Neural crest cell (in vitro differentiated cells): ENCODE measurements at regions not wholly inside any gene's neighbourhood (a gene's known extent, or its start where the extent isn't known, plus 50 kb on each side); places are given as distances from the start of the nearest gene placed in this dataset.

Source experiments
- DNase-seq: peaks from one replicate; pipeline ENCODE4 v3.0.0; 2021; ENCODE audit warnings: low read depth, mixed read lengths, low spot score
- H3K27ac Mint-ChIP-seq: one replicate; pipeline ENCODE4 v1.8.0; 2021; ENCODE audit warnings: mild to moderate bottlenecking, mixed read lengths; ENCODE audit not compliant: unreplicated experiment
- H3K27me3 Mint-ChIP-seq: 2 replicates; pipeline ENCODE4 v1.8.0; 2021; ENCODE audit warnings: low read depth, mild to moderate bottlenecking, mixed read lengths
- H3K36me3 Mint-ChIP-seq: 2 replicates; pipeline ENCODE4 v1.8.0; 2021; ENCODE audit warnings: low read depth, mild to moderate bottlenecking, mixed read lengths
- H3K4me1 Mint-ChIP-seq: 2 replicates; pipeline ENCODE4 v1.8.0; 2021; ENCODE audit warnings: mixed read lengths
- H3K4me3 Mint-ChIP-seq: one replicate; pipeline ENCODE4 v1.8.0; 2021; ENCODE audit warnings: mild to moderate bottlenecking, mixed read lengths
- H3K9me3 Mint-ChIP-seq: 2 replicates; pipeline ENCODE4 v1.8.0; 2021; ENCODE audit warnings: mixed read lengths
- CTCF ChIP-seq: fragments of 200-600 bp; sonication (generic); conservative IDR thresholded peaks from 2 replicates; pipeline ENCODE4 v1.5.0; 2021; ENCODE audit warnings: antibody characterized with exemption, mild to moderate bottlenecking

- Mint-ChIP-seq H3K27ac (no peak overlapping the region), H3K4me1 (no peaks in the 10 kb centered on the region), H3K9me3 (no peaks in the 10 kb centered on the region), H3K4me3 (no peak overlapping the region), H3K36me3 (no peaks in the 10 kb centered on the region), H3K27me3 (no peaks in the 10 kb centered on the region)
- no peak for DNase-seq
- TF ChIP-seq CTCF = no peak
These were observed 257.8 kb upstream of the IPO5 start for GRCh38 chr13:97695684-97696083.

- Mint-ChIP-seq H3K4me1 (no peaks in the 10 kb centered on the region), H3K27me3 (no peaks in the 10 kb centered on the region)
- TF ChIP-seq CTCF = no peak
These were observed 256.6 kb upstream of the IPO5 start for GRCh38 chr13:97696921-97697320.

GRCh38 chr13:97700306-97700848 lies 253.1 kb upstream of the IPO5 start:
- Mint-ChIP-seq H3K36me3 (no peaks in the 10 kb centered on the region), H3K4me1 (no peaks in the 10 kb centered on the region), H3K4me3 (no peak overlapping the region), H3K27ac (no peak overlapping the region), H3K27me3 (no peaks in the 10 kb centered on the region), H3K9me3 (no peaks in the 10 kb centered on the region)
- no peak for TF ChIP-seq CTCF
- DNase-seq = no peak

More at GRCh38 chr13:97696921-97697320, 256.6 kb upstream of the IPO5 start:
- Mint-ChIP-seq H3K27ac (no peak overlapping the region), H3K9me3 (no peaks in the 10 kb centered on the region), H3K36me3 (no peaks in the 10 kb centered on the region), H3K4me3 (no peak overlapping the region)
- DNase-seq = no peak

GRCh38 chr13:97702614-97703013 lies 250.9 kb upstream of the IPO5 start:
- DNase-seq = no peak
- Mint-ChIP-seq H3K9me3 (peaks cover 4% of the 10 kb centered on the region), H3K27me3 (no peaks in the 10 kb centered on the region), H3K27ac (no peak overlapping the region), H3K4me3 (no peak overlapping the region), H3K36me3 (no peaks in the 10 kb centered on the region), H3K4me1 (no peaks in the 10 kb centered on the region)
- TF ChIP-seq CTCF = no peak

GRCh38 chr13:97710797-97711196 lies 242.7 kb upstream of the IPO5 start:
- peaks cover 8% of the 10 kb centered on the region for H3K9me3 Mint-ChIP-seq
- no peaks in the 10 kb centered on the region for H3K36me3 Mint-ChIP-seq
- TF ChIP-seq CTCF = no peak
- no peaks in the 10 kb centered on the region for H3K27me3 Mint-ChIP-seq
- peaks cover 8% of the 10 kb centered on the region for H3K4me1 Mint-ChIP-seq
- H3K4me3 Mint-ChIP-seq = no peak overlapping the region
- no peak for DNase-seq
- no peak overlapping the region for H3K27ac Mint-ChIP-seq
